CD4-positive, alpha-beta T cell treated with Interleukin-17A for 1 hour (primary cell): ENCODE measurements at regions not wholly inside any gene's neighbourhood (a gene's known extent, or its start where the extent isn't known, plus 50 kb on each side); places are given as distances from the start of the nearest gene placed in this dataset.
"Not testable (repeated sequence)": the region's sequence is repeated elsewhere in the genome, so short reads cannot be mapped to it uniquely, and the experiment has no call there.

Experiments
- DNase-seq: peaks from one replicate; pipeline ENCODE4 v3.0.0-alpha.2; 2020

DNA sequence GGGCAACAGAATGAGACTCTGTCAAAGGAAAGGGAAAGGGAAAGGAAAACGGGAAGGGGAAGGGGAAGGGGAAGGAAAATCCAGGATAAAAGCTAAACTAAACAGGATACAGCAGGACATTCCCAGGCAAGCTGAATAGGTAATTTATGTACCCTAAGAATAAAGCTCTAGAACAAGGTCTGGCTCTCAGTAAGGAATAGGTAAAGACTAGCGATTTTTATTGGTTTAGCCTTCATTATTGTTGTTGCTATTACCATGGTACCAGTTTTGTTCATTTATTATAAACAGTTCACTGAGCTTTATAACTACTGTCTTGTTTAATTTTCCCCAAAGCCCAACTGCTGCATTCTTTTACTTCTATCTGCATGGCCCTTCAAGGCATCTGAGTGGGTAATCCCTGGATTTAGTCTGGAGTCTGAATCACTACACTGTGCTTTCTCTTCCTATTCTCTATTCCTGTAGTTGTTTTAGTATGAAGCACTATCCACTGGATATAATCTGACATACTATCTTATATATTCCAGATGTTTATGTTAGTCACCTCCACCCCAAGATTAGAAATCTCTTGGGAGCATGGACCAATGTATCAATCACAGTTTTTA, 127.1 kb upstream of the TANK start:
- no peak for DNase-seq

- no peak for DNase-seq
Measured at GRCh38 chr2:161036926-161037325, 123.3 kb upstream of the TANK start.

- no peak for DNase-seq
Measured at GRCh38 chr2:161039071-161039470, 121.2 kb upstream of the TANK start.

GRCh38 chr2:161041356-161041755, 118.9 kb upstream of the TANK start:
- DNase-seq, result no peak

DNA sequence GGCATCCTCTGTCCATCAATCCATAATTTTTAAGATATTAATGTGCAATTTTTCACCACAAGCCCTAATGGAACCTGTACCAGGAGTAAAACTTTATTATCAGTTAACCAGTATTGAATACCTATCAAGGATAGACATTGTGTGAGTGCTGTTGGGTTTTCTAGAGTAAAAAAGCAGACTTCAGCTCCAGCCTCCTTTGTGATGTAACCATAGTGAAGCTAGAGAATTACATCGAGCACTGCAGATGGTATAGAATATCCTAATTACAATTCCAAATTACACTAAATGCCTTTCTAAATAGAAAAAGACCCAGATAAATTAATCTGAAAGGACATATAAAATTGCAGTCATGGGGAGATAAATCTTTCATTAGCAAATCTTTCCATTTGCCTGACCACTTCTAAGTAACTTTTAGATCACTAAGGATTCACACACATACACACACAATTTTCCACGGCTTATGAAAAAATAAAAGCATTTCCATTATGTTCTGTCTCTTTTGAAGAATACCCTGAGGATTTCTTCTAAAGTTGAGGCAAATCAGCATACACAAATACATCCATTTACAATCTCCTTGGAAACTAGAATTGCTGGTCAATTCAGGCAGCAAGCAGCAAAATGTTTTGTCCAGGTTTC, 117.1 kb upstream of the TANK start:
- DNase-seq, result no peak

- DNase-seq, result no peak
Measured at GRCh38 chr2:161044095-161044865, 115.9 kb upstream of the TANK start.

DNA sequence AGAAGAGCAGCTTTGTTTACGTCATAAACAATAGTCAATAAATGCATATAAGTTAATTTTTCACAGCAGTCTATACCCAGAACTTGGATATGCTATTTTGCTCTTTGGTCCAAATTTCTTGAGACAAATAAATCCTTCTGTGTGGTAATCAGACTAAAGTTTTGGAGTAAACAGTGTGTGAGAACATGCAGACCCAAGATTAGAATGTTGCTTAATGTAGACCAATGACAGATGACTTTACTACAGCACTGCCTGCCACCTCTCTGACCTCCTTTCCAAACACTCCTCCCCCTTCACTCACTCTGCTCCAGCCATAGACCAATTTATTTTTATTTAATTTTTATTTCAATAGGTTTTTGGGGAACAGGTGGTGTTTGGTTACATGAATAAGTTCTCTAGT, 115.3 kb upstream of the TANK start:
- no peak for DNase-seq

- DNase-seq, result no peak
Measured at GRCh38 chr2:161045726-161046125, 114.5 kb upstream of the TANK start.

DNA sequence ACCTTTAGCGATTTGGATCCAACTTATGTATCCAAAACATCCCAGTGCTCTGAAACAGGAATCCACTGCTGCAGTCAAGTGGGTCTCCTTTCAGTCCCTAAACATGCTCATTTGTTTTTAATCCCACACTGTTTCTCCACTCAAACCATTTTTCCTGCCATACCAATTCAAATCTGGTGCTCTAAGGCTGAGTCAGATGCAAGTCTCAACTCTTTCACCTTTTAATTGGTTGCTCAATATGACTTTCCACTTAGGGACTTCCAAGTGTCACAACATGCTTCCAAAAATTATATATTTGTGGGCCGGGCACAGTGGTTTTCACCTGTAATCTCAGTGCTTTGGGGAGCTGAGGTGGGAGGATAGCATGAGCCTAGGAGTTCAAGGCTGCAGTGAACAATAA, 113.4 kb upstream of the TANK start:
- DNase-seq, result no peak

GRCh38 chr2:161048317-161048716, 111.9 kb upstream of the TANK start:
- no peak for DNase-seq

DNA sequence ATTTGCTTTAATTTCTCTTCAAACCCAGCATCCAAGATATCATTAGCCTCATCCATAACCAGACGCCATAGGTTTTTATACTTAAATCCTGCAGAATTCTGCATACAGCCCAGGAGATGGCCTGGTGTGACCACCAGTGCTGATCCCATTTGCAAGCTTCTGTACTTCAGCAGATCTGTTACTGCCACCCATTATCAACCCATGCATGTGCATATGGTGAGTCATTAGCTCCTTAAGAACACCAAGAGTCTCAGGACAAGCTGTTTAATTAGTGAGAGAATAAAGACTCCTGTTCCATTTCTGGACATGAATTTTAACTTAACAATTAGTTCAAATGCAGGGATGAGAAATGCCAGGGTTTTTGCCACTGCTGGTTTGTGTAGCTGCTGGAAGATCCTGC, 110.7 kb upstream of the TANK start:
- no peak for DNase-seq

GRCh38 chr2:161052214-161052613, 108.0 kb upstream of the TANK start:
- no peak for DNase-seq

- DNase-seq, result no peak
Measured at GRCh38 chr2:161055289-161055688, 104.9 kb upstream of the TANK start.

DNA sequence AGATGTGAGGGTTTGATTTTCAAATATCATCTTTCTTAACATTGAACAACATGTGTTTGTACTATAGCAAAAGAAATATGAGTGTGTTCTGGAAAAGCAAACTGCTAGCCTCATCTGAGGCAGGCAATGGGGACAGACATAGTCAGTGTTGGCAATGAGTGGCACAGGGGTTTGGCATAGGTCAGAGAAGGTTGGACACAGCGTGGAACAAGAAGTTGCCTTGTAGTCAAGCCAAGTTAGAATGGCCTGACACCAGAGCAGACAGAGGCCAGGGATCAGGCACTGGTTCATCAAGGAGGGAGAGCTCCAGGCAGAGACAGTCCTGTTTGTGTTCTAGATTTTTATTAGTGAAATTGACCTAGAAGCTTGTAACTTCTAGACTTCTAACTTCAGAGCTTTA, 100.8 kb upstream of the TANK start:
- no peak for DNase-seq

DNA sequence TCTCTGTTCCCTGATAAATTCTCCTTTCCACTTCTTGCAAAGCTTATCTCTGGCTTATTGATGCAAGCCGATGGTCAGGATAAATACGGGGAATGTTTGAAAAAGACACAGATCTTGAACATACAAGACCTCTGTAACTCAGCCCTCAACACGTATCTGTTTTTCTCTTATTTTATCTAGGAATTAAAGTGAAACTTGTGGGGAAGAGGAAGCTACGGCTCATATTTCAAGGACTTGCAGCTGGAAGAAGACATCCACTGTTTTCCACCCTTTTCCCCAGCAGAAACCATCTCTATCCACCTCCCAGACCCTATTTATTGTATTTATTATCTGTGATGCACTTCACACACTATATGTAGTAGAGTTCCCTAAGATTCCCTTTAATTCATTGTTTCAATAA, 98.4 kb upstream of the TANK start:
- DNase-seq, result no peak

- DNase-seq, result peak; percentile 77
Measured at GRCh38 chr2:161063157-161063945, 96.9 kb upstream of the TANK start.

GRCh38 chr2:161063946-161064306, 96.3 kb upstream of the TANK start:
- DNase-seq, result no peak

DNA sequence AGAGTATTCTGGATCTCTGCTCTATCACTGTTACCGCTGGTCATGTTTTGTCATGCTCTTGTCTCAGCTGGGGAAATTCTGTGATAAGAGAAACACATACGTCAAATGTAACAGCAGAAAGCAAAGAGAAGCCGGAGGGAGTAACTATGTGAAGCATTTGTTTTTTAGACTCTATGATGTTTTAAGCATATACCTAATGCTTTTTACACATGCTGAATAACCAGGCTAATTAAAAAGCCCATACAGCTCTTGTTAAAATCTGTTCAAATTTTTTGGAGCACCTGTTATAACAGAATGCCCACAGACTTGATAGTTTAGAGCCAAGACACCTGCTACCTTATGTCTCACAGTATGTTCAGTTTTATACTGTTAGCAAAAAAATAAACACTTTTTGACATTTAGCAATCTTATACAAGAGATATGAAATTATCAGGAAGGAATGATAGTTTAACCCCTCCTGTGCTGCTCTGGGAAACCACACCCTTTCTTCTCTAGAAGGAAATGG, 92.3 kb upstream of the TANK start:
- DNase-seq, result no peak

- DNase-seq, result no peak
Measured at GRCh38 chr2:161068670-161069069, 91.6 kb upstream of the TANK start.

DNA sequence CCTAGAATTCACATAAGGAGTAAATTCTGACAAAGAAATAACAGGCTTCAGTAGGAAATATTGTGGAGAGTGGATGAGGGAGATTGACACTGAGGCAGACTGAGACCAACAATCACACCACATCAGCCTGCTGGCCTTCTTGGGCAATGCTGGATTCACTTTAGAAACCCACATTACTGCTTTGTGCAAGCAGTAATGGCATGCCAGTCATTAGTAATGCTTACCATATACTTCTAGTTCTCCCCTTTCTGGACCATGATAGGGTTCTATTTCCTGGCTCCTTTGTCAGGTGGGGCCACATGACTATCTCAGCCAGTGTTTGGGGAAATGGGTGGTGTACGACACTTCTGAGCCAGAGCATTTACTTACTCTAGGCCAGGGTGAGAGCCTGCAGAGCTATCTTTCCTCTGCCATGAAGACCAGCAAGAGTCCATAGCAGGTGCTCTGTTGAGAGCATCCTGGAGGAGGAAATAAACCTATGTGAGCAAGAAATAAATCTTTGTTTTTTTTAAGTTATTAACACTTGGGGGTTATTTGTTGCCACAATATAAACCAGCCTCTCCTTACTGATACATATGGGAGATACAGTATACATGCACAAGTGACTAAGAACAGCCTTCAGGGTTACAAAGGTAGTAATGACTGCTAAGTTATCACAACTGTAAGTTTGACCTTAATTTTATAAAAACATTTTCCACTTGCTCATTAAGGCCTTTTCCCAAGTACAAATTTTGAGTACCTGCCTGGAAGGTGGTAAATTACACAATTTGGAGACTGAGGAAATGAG, 89.3 kb upstream of the TANK start:
- DNase-seq, result no peak

- DNase-seq, result not testable (repeated sequence)
Measured at GRCh38 chr2:161072436-161072835, 87.8 kb upstream of the TANK start.

DNA sequence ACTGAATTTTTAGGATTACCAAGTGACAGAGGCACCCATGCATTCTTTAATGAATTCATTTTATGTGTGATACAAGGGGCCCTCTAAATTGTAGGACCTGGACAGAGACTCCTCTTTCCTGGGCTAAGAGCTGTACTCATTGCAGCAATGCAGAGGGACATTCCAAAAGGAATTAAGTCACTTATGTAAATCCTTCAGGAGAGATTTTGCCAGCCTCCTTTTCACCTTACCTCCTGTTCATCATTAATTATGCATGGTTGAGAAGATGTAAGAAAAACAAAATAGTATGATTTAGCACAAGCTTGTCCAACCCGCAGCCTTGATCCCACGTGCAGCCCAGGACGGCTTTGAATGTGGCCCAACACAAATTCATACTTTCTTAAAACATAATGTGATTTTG, 84.5 kb upstream of the TANK start:
- no peak for DNase-seq

DNA sequence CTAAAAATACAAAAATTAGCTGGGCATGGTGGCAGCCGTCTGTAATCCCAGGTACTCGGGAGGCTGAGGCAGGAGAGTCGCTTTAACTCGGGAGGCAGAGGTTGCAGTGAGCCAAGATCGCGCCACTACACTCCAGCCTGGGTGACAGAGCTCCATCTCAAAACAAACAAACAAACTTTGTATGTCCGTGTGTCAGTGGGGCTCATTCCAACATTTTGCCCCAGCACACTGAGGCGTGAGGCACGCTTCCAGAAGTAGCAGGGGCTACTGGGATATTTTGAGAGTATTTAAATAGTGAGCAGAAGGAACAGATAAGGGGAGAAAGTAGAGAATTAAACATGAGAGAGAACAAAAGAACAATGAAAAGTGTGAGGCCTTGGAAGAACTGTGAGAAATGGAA, 83.3 kb upstream of the TANK start:
- DNase-seq, result peak; percentile 1
